CD4-positive, alpha-beta T cell (primary cell): ENCODE measurements at regions not wholly inside any gene's neighbourhood (a gene's known extent, or its start where the extent isn't known, plus 50 kb on each side); places are given as distances from the start of the nearest gene placed in this dataset.
"Not testable (repeated sequence)": the region's sequence is repeated elsewhere in the genome, so short reads cannot be mapped to it uniquely, and the experiment has no call there.

Source experiments
- ATAC-seq: fragments of 200-7000 bp; cut with Tn5 transposase; one replicate; pipeline ENCODE4 v1.10.0; 2022; ENCODE audit warnings: mild to moderate bottlenecking; ENCODE audit not compliant: poor library complexity
- CTCF ChIA-PET: fragments of 350-600 bp; sonication (Branson Sonifier 250); formaldehyde crosslinking; loops from one replicate; lab custom pipeline; 2021; ENCODE audit warnings: antibody characterized with exemption, inconsistent platforms; lab: Charles Lee
- POLR2A ChIA-PET: fragments of 350-600 bp; sonication (Branson Sonifier 250); formaldehyde crosslinking; loops from one replicate; lab custom pipeline; 2021; ENCODE audit warnings: antibody characterized with exemption, inconsistent platforms; lab: Charles Lee
- DNase-seq, 14 experiments: peaks; one replicate each; pipeline ENCODE4 v3.0.0-alpha.2; 2013 to 2020; ENCODE audit warnings: mixed read lengths in 2 of 14
- H3K27ac ChIP-seq, 2 donors: one replicate each; pipeline versions ENCODE4 v1.5.1 to v1.7.0; 2013; ENCODE audit warnings: low read length in 2 of 2, low read depth in 1 of 2, mild to moderate bottlenecking in 1 of 2
- H3K27me3 ChIP-seq, 2 experiments: 1 replicate in 1 of 2; 2 replicates in 1 of 2; pipeline versions ENCODE4 v1.6.1 to v1.7.0; 2013; ENCODE audit warnings: low read length in 2 of 2, control low read depth in 1 of 2, mild to moderate bottlenecking in 1 of 2, moderate library complexity in 1 of 2; ENCODE audit not compliant: insufficient read depth in 2 of 2, control insufficient read depth in 1 of 2
- H3K36me3 ChIP-seq: one replicate; pipeline ENCODE4 v1.6.1; 2013; ENCODE audit warnings: low read length, control low read depth; ENCODE audit not compliant: insufficient read depth
- H3K4me1 ChIP-seq: one replicate; pipeline ENCODE4 v1.6.1; 2013; ENCODE audit warnings: low read length, control low read depth; ENCODE audit not compliant: insufficient read depth
- H3K4me3 ChIP-seq: one replicate; pipeline ENCODE4 v1.5.1; 2013; ENCODE audit warnings: mild to moderate bottlenecking, low read length, moderate library complexity
- H3K9me3 ChIP-seq, 2 experiments: 1 replicate in 1 of 2; 2 replicates in 1 of 2; pipeline versions ENCODE4 v1.6.1 to v1.7.0; 2013; ENCODE audit warnings: low read length in 2 of 2, mild to moderate bottlenecking in 2 of 2, control low read depth in 1 of 2, moderate library complexity in 1 of 2; ENCODE audit not compliant: control insufficient read depth in 1 of 2, insufficient read depth in 1 of 2
- H3K27ac Mint-ChIP-seq: one replicate; pipeline ENCODE4 v1.8.0; 2020; ENCODE audit warnings: mixed read lengths
- H3K27me3 Mint-ChIP-seq: one replicate; pipeline ENCODE4 v1.8.0; 2021; ENCODE audit warnings: mixed read lengths
- H3K36me3 Mint-ChIP-seq: one replicate; pipeline ENCODE4 v1.8.0; 2021; ENCODE audit warnings: low read depth, mixed read lengths
- H3K4me1 Mint-ChIP-seq: one replicate; pipeline ENCODE4 v1.8.0; 2021; ENCODE audit warnings: low read depth, mixed read lengths
- H3K4me3 Mint-ChIP-seq: one replicate; pipeline ENCODE4 v1.8.0; 2020; ENCODE audit warnings: mild to moderate bottlenecking, mixed read lengths
- H3K9me3 Mint-ChIP-seq: one replicate; pipeline ENCODE4 v1.8.0; 2020; ENCODE audit warnings: mixed read lengths
- CTCF ChIP-seq: fragments of 200-600 bp; IDR thresholded peaks from one replicate; pipeline ENCODE4 v1.8.0; 2022; ENCODE audit warnings: antibody characterized with exemption, mild to moderate bottlenecking
- intact Hi-C, 2 experiments: fragments of 100-400 bp; cut with DNase I in 1 of 2; cut with micrococcal nuclease in 1 of 2; formaldehyde crosslinking; loops; one replicate each; pipeline versions ENCODE4 v1.15.1 to v1.9.0; 2023 to 2025; cut with DNase I, micrococcal nuclease

GRCh38 chr15:77830051-77830468 lies 197.3 kb upstream of the LINGO1 start:
- Histone ChIP-seq H3K36me3 (no peaks in the 10 kb centered on the region), H3K27ac (no peak overlapping the region), H3K9me3 (no peaks in the 10 kb centered on the region), H3K27me3 (no peaks in the 10 kb centered on the region), H3K4me1 (no peaks in the 10 kb centered on the region), H3K4me3 (no peak overlapping the region)
- DNase-seq (no peak), ATAC-seq (no peak)
- ChIA-PET POLR2A (no interaction called here), CTCF (no interaction called here)
- Mint-ChIP-seq H3K9me3 (no peaks in the 10 kb centered on the region), H3K27me3 (peaks cover 6% of the 10 kb centered on the region), H3K36me3 (no peaks in the 10 kb centered on the region), H3K4me1 (no peaks in the 10 kb centered on the region), H3K27ac (no peak overlapping the region), H3K4me3 (no peak overlapping the region)
- TF ChIP-seq CTCF, result no peak
- intact Hi-C loops, result no loop called here

GRCh38 chr15:77829331-77829730 lies 196.6 kb upstream of the LINGO1 start:
- H3K27me3 Mint-ChIP-seq, result peaks cover 10% of the 10 kb centered on the region
- H3K27me3 ChIP-seq, H3K36me3 ChIP-seq, H3K4me3 ChIP-seq, POLR2A ChIA-PET, H3K27ac ChIP-seq, H3K9me3 Mint-ChIP-seq, H3K36me3 Mint-ChIP-seq, H3K9me3 ChIP-seq, CTCF ChIA-PET, DNase-seq, intact Hi-C loops, H3K27ac Mint-ChIP-seq, ATAC-seq, H3K4me1 ChIP-seq, H3K4me3 Mint-ChIP-seq, H3K4me1 Mint-ChIP-seq: not testable (repeated sequence)

- DNase-seq (no peak), ATAC-seq (no peak)
- H3K4me3 Mint-ChIP-seq, result no peak overlapping the region
- no peaks in the 10 kb centered on the region for H3K27me3 ChIP-seq
- no peaks in the 10 kb centered on the region for H3K36me3 ChIP-seq
- H3K4me1 ChIP-seq, result no peaks in the 10 kb centered on the region
- ChIA-PET CTCF (no interaction called here), POLR2A (no interaction called here)
- peaks cover 22% of the 10 kb centered on the region for H3K27me3 Mint-ChIP-seq
- intact Hi-C loops, result no loop called here
- no peaks in the 10 kb centered on the region for H3K4me1 Mint-ChIP-seq
- no peak for TF ChIP-seq CTCF
- H3K9me3 ChIP-seq, result no peaks in the 10 kb centered on the region
- H3K27ac ChIP-seq, result no peak overlapping the region
- no peaks in the 10 kb centered on the region for H3K36me3 Mint-ChIP-seq
- H3K9me3 Mint-ChIP-seq, result no peaks in the 10 kb centered on the region
- no peak overlapping the region for H3K27ac Mint-ChIP-seq
- no peak overlapping the region for H3K4me3 ChIP-seq
Measured at GRCh38 chr15:77827860-77828259, 195.1 kb upstream of the LINGO1 start.

GRCh38 chr15:77826006-77826695 lies 193.4 kb upstream of the LINGO1 start:
- DNase-seq, result no peak
- no peaks in the 10 kb centered on the region for H3K9me3 Mint-ChIP-seq
- Histone ChIP-seq H3K36me3 (no peaks in the 10 kb centered on the region), H3K27me3 (peaks cover 5 to 6% of the 10 kb centered on the region in 2 experiments), H3K27ac (no peak overlapping the region), H3K4me1 (no peaks in the 10 kb centered on the region), H3K4me3 (no peak overlapping the region), H3K9me3 (no peaks in the 10 kb centered on the region)
- peaks cover 38% of the 10 kb centered on the region for H3K27me3 Mint-ChIP-seq
- no peak for TF ChIP-seq CTCF
- no peak overlapping the region for H3K4me3 Mint-ChIP-seq
- no peaks in the 10 kb centered on the region for H3K4me1 Mint-ChIP-seq
- no peak overlapping the region for H3K27ac Mint-ChIP-seq
- intact Hi-C loops, result no loop called here
- H3K36me3 Mint-ChIP-seq, result no peaks in the 10 kb centered on the region
- ATAC-seq, result no peak
- ChIA-PET CTCF (no interaction called here), POLR2A (no interaction called here)
